DND-41 (cell line): ENCODE measurements at regions not wholly inside any gene's neighbourhood (a gene's known extent, or its start where the extent isn't known, plus 50 kb on each side); places are given as distances from the start of the nearest gene placed in this dataset.

ENCODE experiments used
- ATAC-seq: fragments of 200-7000 bp; cut with Tn5 transposase; 3 replicates; pipeline ENCODE4 v1.9.1; 2021; ENCODE audit warnings: low read depth; ENCODE audit not compliant: insufficient read depth
- DNase-seq: peaks from one replicate; pipeline ENCODE4 v3.0.0-alpha.2; 2020
- H2AFZ ChIP-seq: 2 replicates; pipeline ENCODE4 v1.6.0; 2012; ENCODE audit warnings: low read depth, low read length
- H3K27ac ChIP-seq: 2 replicates; pipeline ENCODE4 v1.5.1; 2012; ENCODE audit warnings: low read length, inconsistent platforms
- H3K27me3 ChIP-seq: fragments of 200-600 bp; sonication (generic); 2 replicates; pipeline ENCODE4 v1.6.0; 2012; ENCODE audit warnings: low read length, mild to moderate bottlenecking, inconsistent platforms; ENCODE audit not compliant: insufficient read depth, poor library complexity
- H3K36me3 ChIP-seq: 2 replicates; pipeline ENCODE4 v1.5.1; 2012; ENCODE audit warnings: low read length, inconsistent platforms; ENCODE audit not compliant: insufficient read depth
- H3K4me1 ChIP-seq: 2 replicates; pipeline ENCODE4 v1.5.1; 2012; ENCODE audit warnings: mild to moderate bottlenecking, low read length; ENCODE audit not compliant: insufficient read depth
- H3K4me2 ChIP-seq: 2 replicates; pipeline ENCODE4 v1.6.0; 2012; ENCODE audit warnings: mild to moderate bottlenecking, moderate library complexity, low read length, inconsistent platforms; ENCODE audit not compliant: insufficient read depth
- H3K4me3 ChIP-seq, 2 experiments: fragments of 200-600 bp in 1 of 2; shearing (Covaris generic) in 1 of 2; 2 replicates each; pipeline ENCODE4 v1.5.1; 2012 to 2016; ENCODE audit warnings: inconsistent platforms in 2 of 2, low read length in 2 of 2, mild to moderate bottlenecking in 2 of 2, low read depth in 1 of 2, moderate library complexity in 1 of 2
- H3K79me2 ChIP-seq: 2 replicates; pipeline ENCODE4 v1.6.0; 2012; ENCODE audit warnings: low read length, inconsistent platforms; ENCODE audit not compliant: insufficient read depth
- H3K9ac ChIP-seq: 2 replicates; pipeline ENCODE4 v1.6.0; 2012; ENCODE audit warnings: low read depth, mild to moderate bottlenecking, inconsistent platforms, low read length, moderate library complexity
- H3K9me3 ChIP-seq: 2 replicates; pipeline ENCODE4 v1.5.1; 2012; ENCODE audit warnings: low read length, moderate library complexity, mild to moderate bottlenecking, inconsistent platforms; ENCODE audit not compliant: insufficient read depth, severe bottlenecking
- H4K20me1 ChIP-seq: 2 replicates; pipeline ENCODE4 v1.6.0; 2012; ENCODE audit warnings: low read length; ENCODE audit not compliant: insufficient read depth
- EZH2 ChIP-seq: IDR thresholded peaks from 3 replicates; pipeline ENCODE4 v1.6.1; 2012; ENCODE audit warnings: borderline replicate concordance, low read depth, mild to moderate bottlenecking, moderate library complexity, low read length, inconsistent platforms; ENCODE audit not compliant: severe bottlenecking
- TF ChIP-seq, protein P1 (sequence below): IDR thresholded peaks from 2 replicates; pipeline ENCODE4 v1.5.1; 2012; ENCODE audit warnings: borderline replicate concordance, low read length, moderate library complexity, mild to moderate bottlenecking; ENCODE audit not compliant: poor library complexity, severe bottlenecking; ENCODE audit errors: extremely low read depth

DNA sequence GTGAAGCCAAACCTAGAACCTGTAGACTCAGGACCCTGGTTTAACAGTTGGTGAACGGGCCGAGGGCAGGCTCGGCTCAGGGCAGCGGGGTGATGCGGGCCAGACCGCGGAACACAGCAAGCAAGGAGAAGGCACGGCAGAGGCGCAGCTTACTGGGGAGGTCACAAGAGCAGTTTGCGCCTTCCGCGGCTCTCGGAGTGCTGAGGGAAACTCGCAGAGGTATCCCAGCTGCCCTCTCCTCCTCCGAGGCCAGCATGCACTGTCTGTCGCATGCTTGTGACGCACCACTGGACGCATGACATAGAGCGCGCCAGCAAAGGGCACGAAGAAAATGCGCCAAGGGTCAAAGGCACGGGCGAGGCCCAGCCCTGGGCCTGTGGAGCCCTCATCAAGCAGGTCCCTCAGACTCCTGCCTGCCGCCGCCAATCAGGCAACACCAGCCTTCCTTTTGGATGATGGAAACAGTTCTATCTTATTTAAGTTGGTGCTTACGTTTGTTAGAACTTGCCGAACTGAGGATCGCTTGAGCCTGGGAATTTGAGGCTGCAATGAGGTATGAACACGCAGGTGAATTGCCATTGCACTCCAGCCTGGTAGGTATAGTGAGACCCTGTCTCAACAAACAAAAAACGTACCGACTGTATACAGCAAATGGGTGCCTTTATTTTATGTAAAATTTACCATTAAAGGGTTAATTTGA, 574.3 kb upstream of the GHITM start:
- H3K79me2 ChIP-seq, result no peaks in the 10 kb centered on the region
- H3K27ac ChIP-seq, result no peak overlapping the region
- H3K4me1 ChIP-seq, result no peaks in the 10 kb centered on the region
- ATAC-seq (no peak), DNase-seq (no peak)
- no peaks in the 10 kb centered on the region for H4K20me1 ChIP-seq
- H3K4me3 ChIP-seq, result no peak overlapping the region
- H3K27me3 ChIP-seq, result no peaks in the 10 kb centered on the region
- no peak overlapping the region for H3K4me2 ChIP-seq
- H3K36me3 ChIP-seq, result no peaks in the 10 kb centered on the region
- H3K9me3 ChIP-seq, result no peaks in the 10 kb centered on the region
- TF ChIP-seq, protein P1, sequence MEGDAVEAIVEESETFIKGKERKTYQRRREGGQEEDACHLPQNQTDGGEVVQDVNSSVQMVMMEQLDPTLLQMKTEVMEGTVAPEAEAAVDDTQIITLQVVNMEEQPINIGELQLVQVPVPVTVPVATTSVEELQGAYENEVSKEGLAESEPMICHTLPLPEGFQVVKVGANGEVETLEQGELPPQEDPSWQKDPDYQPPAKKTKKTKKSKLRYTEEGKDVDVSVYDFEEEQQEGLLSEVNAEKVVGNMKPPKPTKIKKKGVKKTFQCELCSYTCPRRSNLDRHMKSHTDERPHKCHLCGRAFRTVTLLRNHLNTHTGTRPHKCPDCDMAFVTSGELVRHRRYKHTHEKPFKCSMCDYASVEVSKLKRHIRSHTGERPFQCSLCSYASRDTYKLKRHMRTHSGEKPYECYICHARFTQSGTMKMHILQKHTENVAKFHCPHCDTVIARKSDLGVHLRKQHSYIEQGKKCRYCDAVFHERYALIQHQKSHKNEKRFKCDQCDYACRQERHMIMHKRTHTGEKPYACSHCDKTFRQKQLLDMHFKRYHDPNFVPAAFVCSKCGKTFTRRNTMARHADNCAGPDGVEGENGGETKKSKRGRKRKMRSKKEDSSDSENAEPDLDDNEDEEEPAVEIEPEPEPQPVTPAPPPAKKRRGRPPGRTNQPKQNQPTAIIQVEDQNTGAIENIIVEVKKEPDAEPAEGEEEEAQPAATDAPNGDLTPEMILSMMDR, result no peak
- TF ChIP-seq EZH2, result no peak
- no peak overlapping the region for H3K9ac ChIP-seq
- no peak overlapping the region for H2AFZ ChIP-seq

- TF ChIP-seq, protein P1, result no peak
- TF ChIP-seq EZH2, result no peak
- no peaks in the 10 kb centered on the region for H4K20me1 ChIP-seq
- H3K27me3 ChIP-seq, result no peaks in the 10 kb centered on the region
- no peaks in the 10 kb centered on the region for H3K36me3 ChIP-seq
- H3K27ac ChIP-seq, result no peak overlapping the region
- no peaks in the 10 kb centered on the region for H3K9me3 ChIP-seq
- H2AFZ ChIP-seq, result no peak overlapping the region
- no peak overlapping the region for H3K4me2 ChIP-seq
- ATAC-seq (no peak), DNase-seq (no peak)
- no peak overlapping the region for H3K4me3 ChIP-seq
- no peak overlapping the region for H3K9ac ChIP-seq
- no peaks in the 10 kb centered on the region for H3K79me2 ChIP-seq
- no peaks in the 10 kb centered on the region for H3K4me1 ChIP-seq
Observed at GRCh38 chr10:83572036-83572435, 567.3 kb upstream of the GHITM start.

DNA sequence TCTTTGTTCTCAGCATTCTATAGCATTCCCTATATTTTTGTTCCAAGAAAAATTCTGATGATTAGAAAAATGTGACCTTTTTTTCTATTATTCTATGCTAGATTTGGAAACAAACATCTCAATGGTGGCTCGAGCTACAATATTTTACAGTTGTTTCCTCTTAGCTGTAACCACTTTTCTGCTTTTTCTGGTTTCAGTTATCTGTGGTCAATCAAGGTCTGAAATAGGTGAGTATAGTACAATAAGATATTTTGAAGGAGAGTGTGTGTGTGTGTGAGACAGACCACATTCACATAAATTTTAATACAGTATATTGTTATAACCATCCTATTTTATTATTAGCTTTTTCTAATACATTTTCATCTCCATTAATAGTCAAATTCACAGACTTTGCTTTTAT, 564.5 kb upstream of the GHITM start:
- Histone ChIP-seq H3K27me3 (no peaks in the 10 kb centered on the region), H4K20me1 (no peaks in the 10 kb centered on the region), H3K4me3 (no peak overlapping the region), H3K4me2 (no peak overlapping the region), H3K4me1 (no peaks in the 10 kb centered on the region), H3K27ac (no peak overlapping the region), H3K36me3 (no peaks in the 10 kb centered on the region), H3K9me3 (no peaks in the 10 kb centered on the region), H3K79me2 (no peaks in the 10 kb centered on the region), H2AFZ (no peak overlapping the region), H3K9ac (no peak overlapping the region)
- no peak for DNase-seq
- ATAC-seq, result no peak
- no peak for TF ChIP-seq EZH2
- TF ChIP-seq, protein P1, result no peak
